NCI-H2029 (cell line): ENCODE measurements at regions not wholly inside any gene's neighbourhood (a gene's known extent, or its start where the extent isn't known, plus 50 kb on each side); places are given as distances from the start of the nearest gene placed in this dataset.

Experiments
- DNase-seq: peaks from one replicate; lab custom pipeline; 2025; lab: John Stamatoyannopoulos, UW

GRCh38 chr11:129292092-129292491 lies 83.6 kb upstream of the BARX2 start:
- no peak for DNase-seq

- no peak for DNase-seq
These were observed 84.1 kb upstream of the BARX2 start for GRCh38 chr11:129291546-129291945.

GRCh38 chr11:129290966-129291365 lies 84.7 kb upstream of the BARX2 start:
- no peak for DNase-seq

GRCh38 chr11:129289350-129290040 lies 86.2 kb upstream of the BARX2 start:
- no peak for DNase-seq

GRCh38 chr11:129287920-129288319 lies 87.7 kb upstream of the BARX2 start:
- DNase-seq: no peak

GRCh38 chr11:129286813-129287212 lies 88.8 kb upstream of the BARX2 start:
- DNase-seq: peak; percentile 67

GRCh38 chr11:129285402-129285786 lies 90.3 kb upstream of the BARX2 start:
- no peak for DNase-seq

GRCh38 chr11:129283141-129283540 lies 91.0 kb upstream of the ARHGAP32 start:
- peak; percentile 30 for DNase-seq

GRCh38 chr11:129282634-129283033 lies 90.5 kb upstream of the ARHGAP32 start:
- DNase-seq: no peak

- DNase-seq: no peak
These were observed 89.6 kb upstream of the ARHGAP32 start for GRCh38 chr11:129281471-129282415.

- no peak for DNase-seq
These were observed 88.1 kb upstream of the ARHGAP32 start for GRCh38 chr11:129280027-129280811.

GRCh38 chr11:129279326-129280026 lies 87.4 kb upstream of the ARHGAP32 start:
- peak; percentile 79 for DNase-seq

- DNase-seq: no peak
These were observed 86.6 kb upstream of the ARHGAP32 start for GRCh38 chr11:129278586-129279319.

GRCh38 chr11:129277198-129277843 lies 85.2 kb upstream of the ARHGAP32 start:
- no peak for DNase-seq

- no peak for DNase-seq
These were observed 83.7 kb upstream of the ARHGAP32 start for GRCh38 chr11:129275828-129276227.

GRCh38 chr11:129273944-129274711 lies 82.0 kb upstream of the ARHGAP32 start:
- no peak for DNase-seq

- no peak for DNase-seq
These were observed 81.2 kb upstream of the ARHGAP32 start for GRCh38 chr11:129273322-129273721.

- DNase-seq: no peak
These were observed 78.9 kb upstream of the ARHGAP32 start for GRCh38 chr11:129271030-129271429.

GRCh38 chr11:129270446-129270845 lies 78.3 kb upstream of the ARHGAP32 start:
- DNase-seq: no peak

- no peak for DNase-seq
These were observed 76.2 kb upstream of the ARHGAP32 start for GRCh38 chr11:129268371-129268770.
